ENCODE measurements at regions not wholly inside any gene's neighbourhood (a gene's known extent, or its start where the extent isn't known, plus 50 kb on each side); places are given as distances from the start of the nearest gene placed in this dataset.

- TF ChIP-seq CTCF (IDR thresholded peaks at IDR 0.05) (no peak), POLR2A (IDR thresholded peaks at IDR 0.05) (no peak)
These were observed 171.1 kb downstream of the PAX3 start for GRCh38 chr2:222127660-222128059.
